ENCODE measurements at regions not wholly inside any gene's neighbourhood (a gene's known extent, or its start where the extent isn't known, plus 50 kb on each side); places are given as distances from the start of the nearest gene placed in this dataset.

DNA sequence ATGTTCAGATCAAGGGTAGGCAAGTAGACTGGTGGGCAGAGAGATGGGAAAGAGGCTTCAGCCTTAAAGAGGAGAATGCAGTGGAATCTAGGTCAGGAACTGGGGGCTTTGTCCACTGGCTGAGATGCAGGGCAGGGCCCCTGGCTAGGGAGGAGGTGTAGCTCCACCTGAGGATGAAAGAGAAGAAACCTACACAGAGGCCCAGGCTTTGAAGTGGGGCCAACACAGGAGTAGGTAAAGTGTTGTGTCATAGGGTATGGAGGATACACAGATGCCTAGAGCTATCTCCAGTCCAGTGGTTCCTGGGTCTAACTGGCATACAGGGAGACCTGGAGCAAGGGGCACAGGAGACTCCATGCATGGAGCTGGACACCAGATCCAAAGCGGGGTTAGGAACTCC is 73.5 kb downstream of the RASSF10 start:
- no peak overlapping the region for H3K27ac ChIP-seq
- H3K27me3 ChIP-seq (ENCODE audit: control insufficient read depth, insufficient read depth, low read length): no peaks in the 10 kb centered on the region
- H3K9ac ChIP-seq: no peak overlapping the region
- H3K79me2 ChIP-seq: no peaks in the 10 kb centered on the region
- H3K4me1 ChIP-seq: no peaks in the 10 kb centered on the region
- H3K4me3 ChIP-seq (ENCODE audit: low read depth, low read length): no peak overlapping the region
- no peaks in the 10 kb centered on the region for H3K36me3 ChIP-seq (ENCODE audit: control insufficient read depth, insufficient read depth, low read length)
- H3K9me3 ChIP-seq (ENCODE audit: control insufficient read depth, low read length): no peaks in the 10 kb centered on the region
- H2AFZ ChIP-seq: no peak overlapping the region
- TF ChIP-seq, protein P1, sequence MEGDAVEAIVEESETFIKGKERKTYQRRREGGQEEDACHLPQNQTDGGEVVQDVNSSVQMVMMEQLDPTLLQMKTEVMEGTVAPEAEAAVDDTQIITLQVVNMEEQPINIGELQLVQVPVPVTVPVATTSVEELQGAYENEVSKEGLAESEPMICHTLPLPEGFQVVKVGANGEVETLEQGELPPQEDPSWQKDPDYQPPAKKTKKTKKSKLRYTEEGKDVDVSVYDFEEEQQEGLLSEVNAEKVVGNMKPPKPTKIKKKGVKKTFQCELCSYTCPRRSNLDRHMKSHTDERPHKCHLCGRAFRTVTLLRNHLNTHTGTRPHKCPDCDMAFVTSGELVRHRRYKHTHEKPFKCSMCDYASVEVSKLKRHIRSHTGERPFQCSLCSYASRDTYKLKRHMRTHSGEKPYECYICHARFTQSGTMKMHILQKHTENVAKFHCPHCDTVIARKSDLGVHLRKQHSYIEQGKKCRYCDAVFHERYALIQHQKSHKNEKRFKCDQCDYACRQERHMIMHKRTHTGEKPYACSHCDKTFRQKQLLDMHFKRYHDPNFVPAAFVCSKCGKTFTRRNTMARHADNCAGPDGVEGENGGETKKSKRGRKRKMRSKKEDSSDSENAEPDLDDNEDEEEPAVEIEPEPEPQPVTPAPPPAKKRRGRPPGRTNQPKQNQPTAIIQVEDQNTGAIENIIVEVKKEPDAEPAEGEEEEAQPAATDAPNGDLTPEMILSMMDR (IDR thresholded peaks at IDR 0.05): no peak
- no peak overlapping the region for H3K4me2 ChIP-seq (ENCODE audit: low read length)

DNA sequence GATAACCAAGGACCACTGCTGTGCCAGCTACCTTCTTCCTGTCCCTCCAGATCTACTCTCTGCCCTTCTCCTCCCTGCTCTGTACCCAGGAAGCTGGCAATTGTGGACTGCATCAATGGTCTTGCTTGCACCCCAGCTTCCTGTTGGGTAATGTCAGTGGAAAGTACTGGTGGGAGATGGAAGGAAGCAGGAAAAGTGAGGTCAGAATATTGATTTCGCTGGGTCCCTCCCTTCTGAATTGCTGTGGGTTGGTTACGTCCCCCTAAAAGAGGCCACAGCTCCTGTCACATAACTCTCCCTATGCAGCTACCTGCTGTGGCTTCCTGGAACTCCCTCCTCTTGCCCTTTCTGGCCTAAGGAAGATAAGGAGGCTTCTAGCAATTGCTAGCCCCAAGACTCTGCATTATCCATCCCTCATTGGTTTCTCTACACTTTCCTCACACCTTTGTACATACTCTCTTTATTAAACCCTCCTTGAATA is 81.2 kb downstream of the RASSF10 start:
- Histone ChIP-seq H3K4me2 (ENCODE audit: low read length) (no peak overlapping the region), H3K36me3 (ENCODE audit: control insufficient read depth, insufficient read depth, low read length) (no peaks in the 10 kb centered on the region), H3K9ac (no peak overlapping the region), H3K4me1 (peaks cover 3% of the 10 kb centered on the region), H3K4me3 (ENCODE audit: low read depth, low read length) (no peak overlapping the region), H2AFZ (no peak overlapping the region), H3K27me3 (ENCODE audit: control insufficient read depth, insufficient read depth, low read length) (no peaks in the 10 kb centered on the region), H3K9me3 (ENCODE audit: control insufficient read depth, low read length) (no peaks in the 10 kb centered on the region), H3K27ac (no peak overlapping the region), H3K79me2 (no peaks in the 10 kb centered on the region)
- TF ChIP-seq, protein P1 (IDR thresholded peaks at IDR 0.05): no peak

DNA sequence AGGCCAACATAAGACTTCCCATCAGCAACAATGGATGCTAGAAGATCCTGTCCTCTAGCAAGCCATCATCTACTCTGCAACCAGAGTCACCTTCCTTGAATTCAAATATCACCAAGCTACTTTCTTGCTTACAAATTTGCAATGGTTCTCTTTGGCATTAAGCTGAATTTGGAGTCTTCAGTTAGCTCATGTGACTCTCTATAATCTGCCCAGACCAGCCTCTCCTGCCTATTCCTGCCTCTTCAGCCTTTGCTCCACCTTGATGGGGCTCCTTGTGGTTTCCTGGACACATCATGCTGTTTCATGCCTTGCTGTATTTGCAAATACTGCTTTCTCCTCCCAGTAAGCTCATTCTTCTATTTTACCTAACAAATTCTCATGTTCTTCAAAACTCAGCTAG is 82.3 kb downstream of the RASSF10 start:
- no peaks in the 10 kb centered on the region for H3K36me3 ChIP-seq (ENCODE audit: control insufficient read depth, insufficient read depth, low read length)
- H3K27me3 ChIP-seq (ENCODE audit: control insufficient read depth, insufficient read depth, low read length): no peaks in the 10 kb centered on the region
- no peaks in the 10 kb centered on the region for H3K9me3 ChIP-seq (ENCODE audit: control insufficient read depth, low read length)
- peaks cover 3% of the 10 kb centered on the region for H3K4me1 ChIP-seq
- H2AFZ ChIP-seq: peak overlapping the region; percentile 4
- H3K4me3 ChIP-seq (ENCODE audit: low read depth, low read length): no peak overlapping the region
- H3K4me2 ChIP-seq (ENCODE audit: low read length): no peak overlapping the region
- H3K9ac ChIP-seq: no peak overlapping the region
- TF ChIP-seq, protein P1 (IDR thresholded peaks at IDR 0.05): no peak
- H3K79me2 ChIP-seq: no peaks in the 10 kb centered on the region
- H3K27ac ChIP-seq: no peak overlapping the region

DNA sequence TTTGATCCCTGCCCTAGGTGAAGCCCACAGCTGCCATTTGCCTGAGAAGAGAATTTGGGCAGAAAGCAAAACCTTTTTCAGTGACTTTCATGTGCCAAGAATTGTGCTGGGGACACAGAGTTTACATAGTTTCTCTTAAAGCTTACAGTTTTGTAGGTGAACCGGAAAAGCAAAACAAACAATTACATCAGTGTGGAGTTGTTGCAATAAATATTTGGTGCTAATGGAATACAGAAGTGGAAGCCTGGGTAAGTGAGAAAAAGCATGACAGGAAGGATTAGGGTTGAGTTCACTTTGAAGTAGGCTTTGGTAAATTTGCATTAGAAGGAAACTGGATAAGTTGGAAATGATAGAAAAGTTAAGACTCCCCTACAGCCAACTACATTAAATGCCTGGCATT is 82.7 kb downstream of the RASSF10 start:
- no peak overlapping the region for H3K27ac ChIP-seq
- H3K9me3 ChIP-seq (ENCODE audit: control insufficient read depth, low read length): no peaks in the 10 kb centered on the region
- H3K9ac ChIP-seq: no peak overlapping the region
- TF ChIP-seq, protein P1 (IDR thresholded peaks at IDR 0.05): no peak
- H3K36me3 ChIP-seq (ENCODE audit: control insufficient read depth, insufficient read depth, low read length): no peaks in the 10 kb centered on the region
- peaks cover 3% of the 10 kb centered on the region for H3K4me1 ChIP-seq
- peak overlapping the region; percentile 4 for H2AFZ ChIP-seq
- H3K79me2 ChIP-seq: no peaks in the 10 kb centered on the region
- no peaks in the 10 kb centered on the region for H3K27me3 ChIP-seq (ENCODE audit: control insufficient read depth, insufficient read depth, low read length)
- H3K4me3 ChIP-seq (ENCODE audit: low read depth, low read length): no peak overlapping the region
- no peak overlapping the region for H3K4me2 ChIP-seq (ENCODE audit: low read length)

DNA sequence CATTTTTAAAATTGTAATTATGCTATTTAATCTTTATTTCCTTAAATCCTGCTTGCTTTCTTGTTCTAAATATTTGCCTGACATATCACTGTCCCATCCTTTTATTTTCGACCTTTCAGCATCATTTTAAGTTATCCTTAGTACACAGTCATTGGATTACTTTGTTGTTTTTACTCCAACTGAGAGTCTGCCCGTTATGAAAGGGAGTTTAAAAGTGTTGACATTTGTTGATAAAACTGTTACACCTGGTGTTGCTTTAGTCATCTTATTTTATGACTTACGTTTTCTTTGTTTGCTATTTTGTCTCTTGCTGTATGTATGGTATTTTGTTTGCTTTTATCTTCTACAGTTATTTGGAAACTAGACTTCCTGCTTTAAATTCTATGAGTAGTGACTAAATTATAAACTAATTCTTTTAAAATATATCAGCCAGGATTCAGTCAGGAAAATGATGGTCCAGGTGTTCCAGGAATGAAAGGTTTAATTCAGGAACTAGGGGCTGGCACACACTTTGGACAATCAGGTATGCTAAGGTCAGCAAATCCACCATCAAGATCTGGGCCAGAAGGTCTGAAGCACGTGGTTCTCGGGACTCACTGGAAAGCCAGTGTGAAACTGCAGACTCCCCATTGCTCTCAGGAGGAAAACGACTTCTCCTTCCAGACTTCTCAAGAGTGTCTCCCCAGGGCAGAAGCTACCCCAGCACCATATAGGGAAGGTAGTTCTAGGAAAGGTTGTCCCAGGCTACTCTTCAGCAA is 86.0 kb downstream of the RASSF10 start:
- TF ChIP-seq, protein P1 (IDR thresholded peaks at IDR 0.05): no peak
- Histone ChIP-seq H3K9ac (no peak overlapping the region), H3K79me2 (no peaks in the 10 kb centered on the region), H3K36me3 (ENCODE audit: control insufficient read depth, insufficient read depth, low read length) (no peaks in the 10 kb centered on the region), H2AFZ (no peak overlapping the region), H3K27me3 (ENCODE audit: control insufficient read depth, insufficient read depth, low read length) (no peaks in the 10 kb centered on the region), H3K27ac (no peak overlapping the region), H3K4me3 (ENCODE audit: low read depth, low read length) (no peak overlapping the region), H3K9me3 (ENCODE audit: control insufficient read depth, low read length) (no peaks in the 10 kb centered on the region), H3K4me2 (ENCODE audit: low read length) (no peak overlapping the region), H3K4me1 (peaks cover 3% of the 10 kb centered on the region)

All from parathyroid adenoma (tissue), 2 donors.